Left cardiac atrium (tissue), 4 donors: ENCODE measurements at regions not wholly inside any gene's neighbourhood (a gene's known extent, or its start where the extent isn't known, plus 50 kb on each side); places are given as distances from the start of the nearest gene placed in this dataset.
"Not testable (repeated sequence)": the region's sequence is repeated elsewhere in the genome, so short reads cannot be mapped to it uniquely, and the experiment has no call there.

Experiments used
- ATAC-seq, 2 donors: fragments of 200-7000 bp; cut with Tn5 transposase; one replicate each; pipeline ENCODE4 v1.9.1; 2020; ENCODE audit warnings: mild to moderate bottlenecking in 2 of 2, moderate library complexity in 2 of 2
- DNase-seq: peaks from one replicate; pipeline ENCODE4 v3.0.0-alpha.2; 2020
- intact Hi-C, 2 donors: fragments of 100-400 bp; cut with DNase I; formaldehyde crosslinking; loops; one replicate each; pipeline versions ENCODE4 v1.14.1 to v1.15.1; 2022 to 2023
- donor health status: DM: no; HTN: yes; CAD: no.
- donor health status: DM: no; HTN: yes; CAD: no; lungs with severe emphysema.
- donor health status: DM: yes; HTN: yes; CAD: no.
- donor health status: Dilated cardiomyopathy.

DNA sequence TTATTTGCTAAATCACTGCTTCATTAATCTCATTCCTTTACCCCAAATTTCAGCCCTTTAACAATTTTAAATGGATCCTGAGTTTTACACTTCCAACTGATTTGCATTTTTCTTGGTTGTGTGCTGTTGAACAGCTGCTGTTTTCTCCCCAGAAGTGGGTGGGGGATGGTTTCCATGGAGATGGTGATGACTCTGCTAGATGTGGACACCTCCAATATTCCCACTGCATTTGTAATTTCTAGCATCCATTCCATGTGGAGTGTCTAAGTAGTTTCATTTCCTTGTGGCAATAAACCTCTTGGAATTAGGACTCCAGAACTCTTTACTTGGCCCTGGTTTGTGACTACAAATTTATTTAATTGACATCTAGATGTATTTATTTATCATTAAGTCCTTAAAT is 330.4 kb downstream of the GBA3 start:
- DNase-seq (no peak), ATAC-seq (no peak)
- intact Hi-C loops: no loop called here

GRCh38 chr4:23022032-23022431 is 329.3 kb downstream of the GBA3 start:
- intact Hi-C loops: no loop called here
- DNase-seq: no peak
- peak in 1 of 2 donors; percentile 12 for ATAC-seq

DNA sequence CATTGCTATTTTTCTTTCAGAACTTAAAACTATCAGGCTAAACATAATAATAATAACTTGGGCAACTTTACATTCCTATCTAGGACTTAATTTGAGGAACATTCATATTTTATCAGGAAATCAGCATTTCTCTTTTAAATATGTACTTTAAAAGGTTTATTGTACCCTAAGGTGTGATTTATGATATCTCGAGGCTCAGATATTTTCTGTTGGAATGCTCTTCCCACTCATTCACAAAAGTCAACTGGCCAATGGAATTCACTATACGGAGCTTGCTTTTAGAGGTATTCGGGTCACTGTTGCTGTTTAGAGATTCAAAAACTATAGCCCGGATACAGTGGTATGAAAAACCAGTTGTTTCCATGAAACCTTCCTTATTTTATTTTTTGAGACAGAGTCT is 328.3 kb downstream of the GBA3 start:
- DNase-seq (no peak), ATAC-seq (no peak)
- intact Hi-C loops: no loop called here

DNA sequence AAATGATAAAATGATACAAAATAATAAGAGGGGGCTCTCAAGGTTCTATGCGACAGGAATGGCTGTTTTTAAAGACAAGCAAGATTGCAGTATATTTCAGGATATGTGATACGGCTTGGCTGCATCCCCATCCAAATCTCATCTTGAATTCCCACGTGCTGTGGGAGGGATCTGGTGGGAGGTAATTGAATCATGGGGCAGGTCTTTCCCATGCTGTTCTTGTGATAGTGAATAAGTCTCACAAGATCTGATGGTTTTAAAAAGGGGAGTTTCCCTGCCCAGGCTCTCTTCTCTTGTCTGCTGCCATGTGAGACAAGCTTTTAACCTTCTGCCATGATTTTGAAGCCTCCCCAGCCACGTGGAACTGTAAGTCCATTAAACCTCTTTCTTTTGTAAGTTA is 327.7 kb downstream of the GBA3 start:
- intact Hi-C loops, ATAC-seq, DNase-seq: not testable (repeated sequence)

- ATAC-seq: no peak
- intact Hi-C loops: no loop called here
- DNase-seq: no peak
These were observed 324.2 kb downstream of the GBA3 start for GRCh38 chr4:23016981-23017380.

DNA sequence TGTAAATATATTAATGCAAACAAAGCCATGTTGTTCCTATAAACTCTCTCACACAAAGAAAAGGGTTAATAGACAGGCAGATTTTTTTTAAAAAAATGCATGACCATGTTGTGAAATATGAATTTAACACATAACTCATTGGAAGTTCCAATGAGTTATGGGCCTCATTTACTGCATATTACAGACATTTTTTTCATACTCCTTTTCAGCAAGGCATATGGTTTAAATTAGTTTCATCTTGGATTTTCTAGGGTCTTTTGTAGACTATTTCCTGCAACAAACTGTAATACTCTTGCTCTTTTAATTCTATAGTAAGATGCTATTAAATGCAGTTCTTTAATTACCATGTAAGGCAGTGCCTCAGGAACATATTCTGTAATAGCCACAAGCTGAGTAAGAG is 323.1 kb downstream of the GBA3 start:
- intact Hi-C loops: no loop called here

DNA sequence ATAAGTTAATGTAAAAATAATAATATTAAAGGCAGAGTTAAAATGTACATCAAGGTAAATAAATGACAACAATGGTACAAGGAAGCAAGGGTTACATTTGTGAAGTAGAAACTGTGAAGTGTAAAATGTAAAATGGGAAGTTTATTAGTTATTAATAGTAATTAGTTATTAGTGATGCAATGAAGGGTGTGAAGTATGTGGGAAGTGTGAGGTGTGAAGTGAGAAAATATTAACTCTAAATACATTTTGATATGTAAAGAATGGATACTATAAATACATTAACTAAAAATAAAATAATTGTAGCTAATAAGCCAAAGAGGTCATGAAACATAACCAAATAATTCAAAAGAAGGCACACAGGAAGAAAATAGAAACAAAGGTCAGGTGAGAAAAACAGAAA is 316.4 kb downstream of the GBA3 start:
- intact Hi-C loops: no loop called here
- DNase-seq: no peak
- ATAC-seq: no peak

More for the DNA sequence above, 323.1 kb downstream of the GBA3 start:
- DNase-seq (no peak), ATAC-seq (no peak)

- DNase-seq (no peak), ATAC-seq (no peak)
- intact Hi-C loops: no loop called here
These were observed 314.0 kb downstream of the GBA3 start for GRCh38 chr4:23006756-23007155.

- ATAC-seq: no peak
- intact Hi-C loops: no loop called here
- DNase-seq: no peak
These were observed 313.0 kb downstream of the GBA3 start for GRCh38 chr4:23005691-23006090.

GRCh38 chr4:23001478-23001877 is 308.7 kb downstream of the GBA3 start:
- no peak for DNase-seq
- intact Hi-C loops: no loop called here
- no peak for ATAC-seq

- intact Hi-C loops: no loop called here
- DNase-seq: no peak
- ATAC-seq: no peak
These were observed 306.7 kb downstream of the GBA3 start for GRCh38 chr4:22999419-22999818.

DNA sequence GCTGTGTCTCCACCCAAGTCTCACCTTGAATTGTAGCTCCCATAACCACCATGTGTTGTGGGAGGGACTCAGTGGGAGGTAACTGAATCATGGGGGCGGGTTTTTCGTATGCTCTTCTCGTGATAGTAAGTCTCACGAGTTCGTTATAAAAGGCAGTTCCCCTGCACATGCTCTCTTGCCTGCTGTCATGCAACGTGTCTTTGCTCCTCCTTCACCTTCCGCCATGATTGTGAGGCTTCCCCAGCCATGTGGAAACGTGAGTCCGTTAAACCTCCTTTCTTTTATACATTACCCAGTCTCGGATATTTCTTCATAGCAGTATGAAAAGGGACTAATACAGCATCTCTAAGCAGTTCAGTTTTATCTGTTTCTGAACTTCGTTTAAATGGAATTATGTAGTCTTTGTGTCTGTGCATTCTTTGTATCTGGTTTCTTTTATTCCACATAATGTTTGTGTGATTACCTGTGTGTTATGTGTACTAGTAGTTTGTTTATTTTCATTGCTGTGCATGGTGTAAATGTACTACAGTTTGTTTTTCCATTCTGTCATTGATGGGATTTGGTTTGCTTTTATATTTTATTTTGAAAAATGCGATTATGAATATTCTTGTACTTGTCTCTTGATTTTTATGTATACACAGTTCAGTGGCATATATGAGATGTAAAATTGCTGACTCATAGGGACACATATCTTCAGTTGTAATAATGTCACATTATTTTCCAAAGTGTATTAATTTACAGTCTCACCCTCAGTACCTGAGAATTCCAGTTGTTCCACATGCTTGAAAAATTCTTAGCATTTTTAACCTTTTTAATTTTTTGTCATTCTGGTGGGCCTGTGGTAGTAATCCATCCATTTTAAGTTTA is 304.9 kb downstream of the GBA3 start:
- intact Hi-C loops: no loop called here
- ATAC-seq: no peak
- DNase-seq: no peak

DNA sequence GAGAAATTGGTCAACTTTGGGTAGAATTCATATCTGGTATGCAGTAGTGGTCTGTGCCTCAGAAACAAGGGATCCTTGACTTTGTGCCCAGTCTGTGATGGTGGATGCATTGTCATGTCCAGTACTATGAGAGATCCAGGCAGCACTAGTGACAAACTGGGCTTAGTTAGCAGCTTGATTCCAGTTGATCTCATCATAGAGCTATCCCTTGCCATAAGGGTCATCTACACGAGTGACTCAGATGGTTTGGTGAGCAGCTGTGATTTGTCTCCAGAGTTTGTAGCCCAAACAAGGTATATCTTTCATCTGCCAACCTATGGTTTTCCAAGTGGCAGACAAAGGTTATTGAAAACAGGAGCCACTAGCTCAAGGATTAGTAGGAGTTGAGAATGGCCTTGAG is 298.8 kb downstream of the GBA3 start:
- ATAC-seq (no peak), DNase-seq (no peak)
- intact Hi-C loops: no loop called here

DNA sequence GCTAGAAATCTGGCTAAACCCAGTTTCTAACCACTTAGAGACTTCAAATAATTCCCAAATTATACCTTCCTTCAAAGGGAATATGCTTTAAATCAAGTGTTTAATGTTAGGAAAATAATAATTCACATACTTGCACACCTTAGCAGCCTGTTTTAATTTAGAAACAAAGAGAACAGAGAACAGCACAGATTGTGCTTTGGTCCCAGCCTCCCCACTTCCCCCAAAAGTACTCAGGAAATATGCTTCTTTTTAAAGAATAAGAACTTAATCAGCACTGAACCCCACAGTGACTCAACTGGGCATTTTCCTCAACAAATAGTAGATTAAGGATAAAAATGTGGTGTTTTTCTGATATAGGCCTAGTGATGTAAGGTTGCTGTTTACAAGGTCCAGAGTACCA is 295.8 kb downstream of the GBA3 start:
- no peak for DNase-seq
- intact Hi-C loops: no loop called here
- ATAC-seq: no peak

DNA sequence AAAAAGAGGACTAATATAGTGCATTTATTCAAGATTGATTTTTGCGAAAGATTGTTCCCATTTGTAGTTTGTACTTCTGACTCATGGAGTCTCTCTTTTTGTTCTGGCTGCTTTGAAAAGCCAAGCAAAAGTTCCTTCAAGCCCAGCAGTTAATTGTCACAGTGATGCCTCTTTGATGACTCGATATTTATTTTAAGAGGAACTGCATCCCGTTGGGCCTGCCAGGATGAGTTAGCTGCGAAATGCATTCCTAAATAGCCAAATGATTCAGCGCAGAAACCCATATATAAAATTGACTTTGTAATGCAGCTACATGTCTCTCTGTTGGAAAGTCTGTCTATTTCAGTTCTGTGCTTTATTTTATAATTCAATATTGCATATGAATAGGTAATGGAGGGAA is 295.1 kb downstream of the GBA3 start:
- DNase-seq (no peak), ATAC-seq (peak in 1 of 2 donors; percentile 48)
- intact Hi-C loops: no loop called here

DNA sequence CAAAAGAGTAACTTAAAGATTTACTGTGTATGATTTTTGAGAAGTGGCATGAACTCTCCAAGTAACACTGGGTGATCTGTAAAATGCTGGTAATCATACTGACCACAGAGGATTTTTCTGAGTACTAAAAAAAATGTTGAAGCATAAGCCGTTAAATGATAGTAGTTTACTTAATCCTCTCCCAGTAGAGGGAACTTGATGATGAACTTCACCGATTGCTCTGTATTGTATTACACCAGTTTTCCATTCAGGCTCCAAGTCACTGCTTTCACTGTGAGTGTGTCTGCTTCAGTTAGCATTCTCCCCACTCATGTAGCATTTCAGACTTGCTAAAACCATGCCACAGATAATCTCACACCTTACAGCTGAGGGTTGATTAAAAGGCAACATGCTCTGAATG is 294.1 kb downstream of the GBA3 start:
- intact Hi-C loops: no loop called here
- ATAC-seq (no peak), DNase-seq (no peak)

DNA sequence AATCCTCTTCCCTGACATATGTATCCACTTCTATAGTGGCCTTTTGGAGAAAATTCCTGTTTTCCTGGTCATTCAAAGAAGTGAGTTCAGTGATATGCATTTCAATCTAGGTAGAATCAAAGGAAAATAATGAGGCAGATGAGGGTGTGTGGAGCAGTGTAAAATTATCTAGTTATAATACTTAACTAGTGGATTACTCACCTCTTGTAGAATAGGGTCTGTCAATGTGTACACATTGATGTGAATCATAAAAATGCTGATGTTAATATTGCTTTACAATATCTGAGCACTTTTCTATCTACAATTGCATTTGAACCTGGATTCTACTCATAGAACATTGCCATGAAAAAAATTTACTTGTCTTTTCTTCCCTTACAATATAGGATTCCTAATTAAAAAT is 293.5 kb downstream of the GBA3 start:
- DNase-seq: no peak

GRCh38 chr4:22984390-22984789 is 291.7 kb downstream of the GBA3 start:
- DNase-seq (no peak), ATAC-seq (no peak)
- intact Hi-C loops: no loop called here

More for the DNA sequence above, 293.5 kb downstream of the GBA3 start:
- intact Hi-C loops: no loop called here
- no peak for ATAC-seq

DNA sequence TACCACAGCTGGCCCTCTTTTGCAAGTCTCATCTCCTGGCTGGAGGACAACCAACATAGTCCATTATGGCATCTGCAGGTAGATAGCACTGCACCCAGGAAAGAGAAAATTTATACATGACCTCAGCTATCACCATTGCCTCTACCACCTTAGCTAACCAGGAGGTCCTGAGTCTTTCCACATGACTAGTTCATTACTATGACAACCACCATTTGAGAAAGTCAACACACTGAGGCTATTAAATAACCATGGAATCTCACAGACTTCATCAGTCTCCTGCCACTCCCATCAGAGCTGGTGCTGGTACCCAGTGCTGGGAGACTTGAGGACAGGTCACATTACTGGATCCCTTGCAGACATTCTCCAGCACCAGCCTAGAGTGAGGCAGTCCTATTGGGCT is 285.9 kb downstream of the GBA3 start:
- intact Hi-C loops: no loop called here
- ATAC-seq (no peak), DNase-seq (no peak)

DNA sequence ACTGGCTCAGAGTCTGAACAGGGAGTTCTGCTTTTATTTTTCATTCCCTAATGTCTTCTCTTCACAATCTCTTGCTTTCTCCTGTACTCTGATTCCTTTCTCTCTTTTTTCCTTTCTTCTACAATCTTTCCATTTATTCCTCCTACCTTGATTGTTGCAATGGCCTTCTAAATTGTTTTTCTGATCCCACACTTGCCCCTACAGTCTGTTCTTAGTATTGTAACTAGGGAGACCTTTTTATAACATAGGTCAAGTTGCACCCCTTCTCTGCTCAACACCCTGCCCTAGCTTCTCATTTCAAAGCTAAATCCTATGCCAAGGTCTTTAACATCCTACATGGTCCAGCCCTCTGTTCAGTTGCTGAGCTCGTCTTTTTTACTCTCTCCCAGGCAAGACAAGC is 277.9 kb downstream of the GBA3 start:
- no peak for ATAC-seq
- intact Hi-C loops: no loop called here

GRCh38 chr4:22969287-22969896 is 276.7 kb downstream of the GBA3 start:
- intact Hi-C loops: no loop called here
- ATAC-seq (no peak), DNase-seq (no peak)

More for the DNA sequence above, 277.9 kb downstream of the GBA3 start:
- no peak for DNase-seq
